ENCODE measurements at regions not wholly inside any gene's neighbourhood (a gene's known extent, or its start where the extent isn't known, plus 50 kb on each side); places are given as distances from the start of the nearest gene placed in this dataset.

- H3K36me3 ChIP-seq (ENCODE audit: control insufficient read depth, insufficient read depth, low read length), result no peaks in the 10 kb centered on the region
- FAIRE-seq (no peak), DNase-seq (ENCODE audit: low read depth) (no peak)
- no peak overlapping the region for H3K4me3 ChIP-seq (ENCODE audit: low read depth, low read length)
- no peaks in the 10 kb centered on the region for H3K27me3 ChIP-seq (ENCODE audit: control insufficient read depth, insufficient read depth, low read length)
- TF ChIP-seq, protein P1, sequence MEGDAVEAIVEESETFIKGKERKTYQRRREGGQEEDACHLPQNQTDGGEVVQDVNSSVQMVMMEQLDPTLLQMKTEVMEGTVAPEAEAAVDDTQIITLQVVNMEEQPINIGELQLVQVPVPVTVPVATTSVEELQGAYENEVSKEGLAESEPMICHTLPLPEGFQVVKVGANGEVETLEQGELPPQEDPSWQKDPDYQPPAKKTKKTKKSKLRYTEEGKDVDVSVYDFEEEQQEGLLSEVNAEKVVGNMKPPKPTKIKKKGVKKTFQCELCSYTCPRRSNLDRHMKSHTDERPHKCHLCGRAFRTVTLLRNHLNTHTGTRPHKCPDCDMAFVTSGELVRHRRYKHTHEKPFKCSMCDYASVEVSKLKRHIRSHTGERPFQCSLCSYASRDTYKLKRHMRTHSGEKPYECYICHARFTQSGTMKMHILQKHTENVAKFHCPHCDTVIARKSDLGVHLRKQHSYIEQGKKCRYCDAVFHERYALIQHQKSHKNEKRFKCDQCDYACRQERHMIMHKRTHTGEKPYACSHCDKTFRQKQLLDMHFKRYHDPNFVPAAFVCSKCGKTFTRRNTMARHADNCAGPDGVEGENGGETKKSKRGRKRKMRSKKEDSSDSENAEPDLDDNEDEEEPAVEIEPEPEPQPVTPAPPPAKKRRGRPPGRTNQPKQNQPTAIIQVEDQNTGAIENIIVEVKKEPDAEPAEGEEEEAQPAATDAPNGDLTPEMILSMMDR (IDR thresholded peaks at IDR 0.05; ENCODE audit: insufficient read depth, low read length, severe bottlenecking), result no peak
Measured at GRCh38 chr2:184067502-184067901, 530.8 kb upstream of the ZNF804A start.

- no peak for DNase-seq (ENCODE audit: low read depth)
- TF ChIP-seq, protein P1 (IDR thresholded peaks at IDR 0.05; ENCODE audit: insufficient read depth, low read length, severe bottlenecking), result no peak
- no peak overlapping the region for H3K4me3 ChIP-seq (ENCODE audit: low read depth, low read length)
- no peaks in the 10 kb centered on the region for H3K27me3 ChIP-seq (ENCODE audit: control insufficient read depth, insufficient read depth, low read length)
- FAIRE-seq, result no peak
- H3K36me3 ChIP-seq (ENCODE audit: control insufficient read depth, insufficient read depth, low read length), result no peaks in the 10 kb centered on the region
Measured at GRCh38 chr2:184072470-184072869, 525.9 kb upstream of the ZNF804A start.

DNA sequence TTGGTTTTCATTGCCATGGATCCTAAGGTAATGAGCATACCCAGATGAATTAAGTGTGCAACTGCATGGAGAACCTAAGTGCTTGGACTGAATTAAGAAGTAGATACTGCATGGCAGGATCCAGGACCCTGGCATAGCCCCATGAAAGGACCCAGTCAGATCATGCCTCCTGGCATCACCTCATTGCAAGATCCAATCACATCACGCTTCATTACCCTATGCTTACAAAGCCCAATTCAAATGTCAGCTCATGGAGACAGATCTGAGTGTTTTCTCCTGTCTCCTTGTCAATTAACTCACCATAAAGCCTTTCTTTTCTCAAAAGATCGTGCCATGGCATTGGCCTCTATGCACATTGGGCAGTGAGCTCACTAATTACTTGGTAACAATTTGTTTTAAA lies 519.8 kb upstream of the ZNF804A start:
- DNase-seq (ENCODE audit: low read depth) (no peak), FAIRE-seq (no peak)
- Histone ChIP-seq H3K27me3 (ENCODE audit: control insufficient read depth, insufficient read depth, low read length) (no peaks in the 10 kb centered on the region), H3K36me3 (ENCODE audit: control insufficient read depth, insufficient read depth, low read length) (no peaks in the 10 kb centered on the region), H3K4me3 (ENCODE audit: low read depth, low read length) (no peak overlapping the region)
- TF ChIP-seq, protein P1 (IDR thresholded peaks at IDR 0.05; ENCODE audit: insufficient read depth, low read length, severe bottlenecking), result no peak

DNA sequence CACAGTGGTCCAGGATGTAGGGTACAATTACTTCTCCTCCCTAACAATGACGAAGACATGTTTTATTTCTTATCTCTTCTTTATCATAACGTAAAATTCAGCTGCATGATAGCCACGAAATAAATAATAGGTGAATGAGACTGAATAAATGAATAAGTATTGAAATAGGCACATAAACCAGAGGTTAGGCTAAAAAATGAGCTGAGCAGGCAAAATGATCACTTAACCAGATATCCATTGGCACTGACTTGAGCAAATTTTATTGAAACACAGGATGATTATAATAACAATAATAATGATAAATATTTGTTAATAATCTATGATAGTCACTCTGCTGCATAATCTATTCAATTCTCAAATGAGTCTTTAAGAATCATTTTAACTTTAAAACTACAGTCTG lies 506.9 kb upstream of the ZNF804A start:
- Histone ChIP-seq H3K4me3 (ENCODE audit: low read depth, low read length) (no peak overlapping the region), H3K36me3 (ENCODE audit: control insufficient read depth, insufficient read depth, low read length) (no peaks in the 10 kb centered on the region), H3K27me3 (ENCODE audit: control insufficient read depth, insufficient read depth, low read length) (no peaks in the 10 kb centered on the region)
- FAIRE-seq (no peak), DNase-seq (ENCODE audit: low read depth) (no peak)
- TF ChIP-seq, protein P1 (IDR thresholded peaks at IDR 0.05; ENCODE audit: insufficient read depth, low read length, severe bottlenecking), result no peak

- TF ChIP-seq, protein P1 (IDR thresholded peaks at IDR 0.05; ENCODE audit: insufficient read depth, low read length, severe bottlenecking), result no peak
- H3K27me3 ChIP-seq (ENCODE audit: control insufficient read depth, insufficient read depth, low read length), result no peaks in the 10 kb centered on the region
- DNase-seq (ENCODE audit: low read depth) (peak; percentile 21), FAIRE-seq (no peak)
- H3K4me3 ChIP-seq (ENCODE audit: low read depth, low read length), result no peak overlapping the region
- H3K36me3 ChIP-seq (ENCODE audit: control insufficient read depth, insufficient read depth, low read length), result no peaks in the 10 kb centered on the region
Measured at GRCh38 chr2:184113696-184114403, 484.5 kb upstream of the ZNF804A start.

DNA sequence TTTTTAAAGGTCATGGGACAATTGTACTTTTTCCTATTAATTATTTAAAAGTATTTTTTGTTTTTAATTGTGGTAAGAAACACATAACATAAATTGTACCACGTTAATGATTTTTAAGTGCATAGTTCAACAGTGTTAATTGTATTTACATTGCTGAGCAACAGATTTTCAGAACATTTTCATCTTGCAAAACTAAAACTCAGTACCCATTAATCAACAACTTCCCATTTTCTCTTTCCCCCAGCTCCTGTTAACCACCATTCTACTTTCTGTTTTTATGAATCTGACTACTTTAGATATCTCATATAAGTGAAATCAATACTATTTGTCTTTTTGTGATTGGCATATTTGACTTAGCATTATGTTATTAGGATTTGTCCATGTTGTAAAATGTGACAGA lies 483.9 kb upstream of the ZNF804A start:
- FAIRE-seq (no peak), DNase-seq (ENCODE audit: low read depth) (no peak)
- Histone ChIP-seq H3K36me3 (ENCODE audit: control insufficient read depth, insufficient read depth, low read length) (no peaks in the 10 kb centered on the region), H3K4me3 (ENCODE audit: low read depth, low read length) (no peak overlapping the region), H3K27me3 (ENCODE audit: control insufficient read depth, insufficient read depth, low read length) (no peaks in the 10 kb centered on the region)
- TF ChIP-seq, protein P1 (IDR thresholded peaks at IDR 0.05; ENCODE audit: insufficient read depth, low read length, severe bottlenecking), result no peak

Data from bronchial epithelial cell (primary cell).